Raji (cell line): ENCODE measurements at regions not wholly inside any gene's neighbourhood (a gene's known extent, or its start where the extent isn't known, plus 50 kb on each side); places are given as distances from the start of the nearest gene placed in this dataset.

Experiments
- POLR2A ChIP-seq: IDR thresholded peaks from 2 replicates; pipeline ENCODE4 v1.6.1; 2011; ENCODE audit warnings: low read depth, low read length, control low read depth; ENCODE audit not compliant: insufficient read depth

- TF ChIP-seq POLR2A, result no peak
Measured at GRCh38 chr1:221949996-221950395, 208.1 kb upstream of the DUSP10 start.

GRCh38 chr1:221948459-221948858 lies 206.6 kb upstream of the DUSP10 start:
- TF ChIP-seq POLR2A, result no peak

- no peak for TF ChIP-seq POLR2A
Measured at GRCh38 chr1:221947731-221948130, 205.8 kb upstream of the DUSP10 start.

GRCh38 chr1:221946768-221947167 lies 204.9 kb upstream of the DUSP10 start:
- no peak for TF ChIP-seq POLR2A

- TF ChIP-seq POLR2A, result no peak
Measured at GRCh38 chr1:221945669-221946068, 203.8 kb upstream of the DUSP10 start.

- TF ChIP-seq POLR2A, result no peak
Measured at GRCh38 chr1:221944247-221944870, 202.5 kb upstream of the DUSP10 start.

GRCh38 chr1:221940631-221941030 lies 198.7 kb upstream of the DUSP10 start:
- no peak for TF ChIP-seq POLR2A

GRCh38 chr1:221939607-221940006 lies 197.7 kb upstream of the DUSP10 start:
- peak; percentile 14; the same call in 1 of the 2 replicates for TF ChIP-seq POLR2A

- no peak for TF ChIP-seq POLR2A
Measured at GRCh38 chr1:221937155-221937953, 195.5 kb upstream of the DUSP10 start.

- no peak for TF ChIP-seq POLR2A
Measured at GRCh38 chr1:221933814-221934213, 191.9 kb upstream of the DUSP10 start.

- no peak for TF ChIP-seq POLR2A
Measured at GRCh38 chr1:221926441-221926840, 184.6 kb upstream of the DUSP10 start.

- no peak for TF ChIP-seq POLR2A
Measured at GRCh38 chr1:221925947-221926346, 184.1 kb upstream of the DUSP10 start.

GRCh38 chr1:221923929-221924598 lies 182.2 kb upstream of the DUSP10 start:
- no peak for TF ChIP-seq POLR2A

- no peak for TF ChIP-seq POLR2A
Measured at GRCh38 chr1:221921936-221922335, 180.0 kb upstream of the DUSP10 start.

GRCh38 chr1:221919743-221920142 lies 177.9 kb upstream of the DUSP10 start:
- no peak for TF ChIP-seq POLR2A

- no peak for TF ChIP-seq POLR2A
Measured at GRCh38 chr1:221919341-221919740, 177.5 kb upstream of the DUSP10 start.
